HG03135 (cell line): ENCODE measurements at regions not wholly inside any gene's neighbourhood (a gene's known extent, or its start where the extent isn't known, plus 50 kb on each side); places are given as distances from the start of the nearest gene placed in this dataset.

Experiments
- ATAC-seq: cut with Tn5 transposase; IDR thresholded peaks from one replicate; pipeline ENCODE4 v1.9.1; 2021; ENCODE audit warnings: mild to moderate bottlenecking, moderate library complexity; ENCODE audit not compliant: unreplicated experiment

DNA sequence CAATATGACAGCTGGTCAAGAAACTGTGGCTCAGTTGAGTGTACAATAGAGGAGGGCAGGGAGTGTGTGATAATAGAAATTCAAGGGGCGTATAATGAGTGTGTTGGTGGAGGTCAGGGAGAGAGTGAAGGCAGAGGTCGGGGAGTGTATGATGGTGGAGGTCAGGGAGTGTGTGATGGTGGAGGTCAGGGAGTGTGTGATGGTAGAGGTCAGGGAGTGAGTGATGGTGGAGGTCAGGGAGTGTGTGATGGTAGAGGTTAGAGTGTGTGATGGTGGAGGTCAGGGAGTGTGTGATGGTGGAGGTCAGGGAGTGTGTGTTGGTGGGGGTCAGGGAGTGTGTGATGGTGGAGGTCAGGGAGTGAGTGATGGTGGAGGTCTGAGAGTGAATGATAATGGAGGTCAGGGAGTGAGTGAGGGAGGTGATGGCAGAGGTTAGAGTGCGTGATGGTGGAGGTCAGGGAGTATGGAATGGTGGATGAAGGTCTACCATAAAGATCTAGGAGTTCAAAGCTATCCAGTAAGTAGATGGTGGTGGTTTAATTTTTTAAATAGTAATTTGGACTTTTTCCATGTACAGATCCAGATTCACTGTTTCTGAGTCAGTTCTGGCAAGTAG, 57.7 kb upstream of the TNS3 start:
- no peak for ATAC-seq

DNA sequence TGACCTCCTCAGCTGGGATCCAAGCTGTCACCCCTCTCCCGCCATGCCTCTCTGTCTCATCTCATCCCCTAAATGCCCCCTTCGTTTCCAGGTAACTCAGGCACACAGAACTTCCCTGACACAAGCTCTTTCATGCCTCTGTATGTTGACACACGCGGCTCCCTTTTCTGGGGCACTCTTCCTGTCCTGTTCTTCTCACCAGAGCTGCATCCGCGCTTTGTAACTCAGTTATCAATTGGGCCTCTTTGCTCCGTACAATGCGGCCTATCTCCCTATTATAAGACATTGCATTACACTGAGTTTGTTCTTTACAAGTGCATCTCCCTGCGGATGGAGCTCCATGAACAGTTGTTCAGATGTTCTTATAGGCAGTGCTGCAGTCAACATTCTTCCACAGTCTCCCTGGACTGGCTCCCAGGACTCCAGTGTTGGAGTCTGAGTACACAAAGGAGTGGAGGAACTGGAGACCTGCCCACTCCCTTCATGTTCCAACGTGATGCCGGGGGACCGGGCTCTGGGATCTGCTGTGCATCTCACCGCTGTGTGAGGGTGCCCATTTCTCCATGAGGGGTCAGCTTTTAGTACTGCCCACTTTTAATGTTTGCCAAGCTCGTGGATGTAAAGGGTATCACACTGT, 56.9 kb upstream of the TNS3 start:
- ATAC-seq, result no peak

DNA sequence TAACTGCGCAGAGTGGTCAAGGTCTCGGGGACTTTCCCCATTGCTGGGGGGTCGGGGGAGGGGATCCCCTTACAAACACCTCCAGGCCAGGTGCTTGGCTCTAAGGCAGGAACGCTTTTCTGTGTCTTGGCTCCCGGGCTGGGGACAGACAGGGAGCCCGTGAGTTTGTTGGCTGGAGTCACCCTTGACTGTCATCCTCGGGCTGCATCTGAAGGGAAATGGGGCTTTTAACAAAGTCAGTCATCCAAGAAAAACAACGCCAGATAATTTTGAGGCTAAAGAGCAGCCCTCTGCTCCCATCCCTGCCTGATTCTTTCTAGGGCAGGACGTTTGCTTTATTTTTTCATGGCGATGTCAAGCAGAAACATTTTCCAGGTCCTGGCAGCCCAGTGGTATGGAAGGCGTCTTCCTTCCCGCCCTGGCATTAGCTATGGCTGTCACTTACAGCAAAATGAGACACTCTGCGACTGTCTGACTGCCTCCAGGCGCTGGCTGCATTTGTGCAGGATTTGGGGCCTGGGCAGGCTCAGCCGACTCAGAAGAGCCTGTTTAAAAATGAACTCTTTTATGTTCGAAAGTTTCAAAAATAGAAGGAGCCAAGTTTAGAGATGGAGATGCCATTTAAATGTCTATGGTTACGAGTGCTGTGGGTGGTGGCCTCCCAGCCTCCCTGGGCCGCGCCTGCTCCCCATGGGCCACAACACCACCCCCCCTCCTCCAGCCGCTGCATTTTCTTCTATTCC, 54.7 kb upstream of the TNS3 start:
- ATAC-seq, result no peak

DNA sequence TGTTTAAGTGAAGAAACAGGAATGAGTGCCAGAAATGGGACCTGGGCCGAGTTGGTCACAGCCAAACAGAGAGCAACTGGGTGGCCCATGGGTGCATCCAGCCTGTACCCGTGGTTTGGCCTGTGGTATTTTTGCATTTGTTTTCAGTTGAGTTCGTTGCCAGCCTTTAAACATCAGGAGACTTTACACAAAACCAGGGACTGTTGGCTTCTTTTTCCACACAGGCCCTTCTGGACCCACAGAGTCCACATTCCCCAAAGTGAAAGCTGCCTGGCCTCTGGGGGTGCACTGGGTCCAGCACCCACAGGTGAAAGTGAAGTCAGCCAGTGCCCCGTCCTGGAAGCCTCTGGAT, 54.1 kb upstream of the TNS3 start:
- ATAC-seq, result no peak

GRCh38 chr7:47635091-47636080, 53.5 kb upstream of the TNS3 start:
- no peak for ATAC-seq

GRCh38 chr7:47634273-47634672, 52.4 kb upstream of the TNS3 start:
- no peak for ATAC-seq

- no peak for ATAC-seq
Measured at GRCh38 chr7:47633134-47633533, 51.2 kb upstream of the TNS3 start.
